GM20000 (cell line): ENCODE measurements at regions not wholly inside any gene's neighbourhood (a gene's known extent, or its start where the extent isn't known, plus 50 kb on each side); places are given as distances from the start of the nearest gene placed in this dataset.

Experiments
- DNase-seq: peaks from one replicate; pipeline ENCODE4 v3.0.0; 2012; ENCODE audit warnings: low spot score
- TF ChIP-seq, protein P1 (sequence below): IDR thresholded peaks from 2 replicates; pipeline ENCODE4 v1.5.1; 2012; ENCODE audit warnings: mild to moderate bottlenecking, control low read depth; ENCODE audit errors: extremely low read depth, missing control alignments

DNA sequence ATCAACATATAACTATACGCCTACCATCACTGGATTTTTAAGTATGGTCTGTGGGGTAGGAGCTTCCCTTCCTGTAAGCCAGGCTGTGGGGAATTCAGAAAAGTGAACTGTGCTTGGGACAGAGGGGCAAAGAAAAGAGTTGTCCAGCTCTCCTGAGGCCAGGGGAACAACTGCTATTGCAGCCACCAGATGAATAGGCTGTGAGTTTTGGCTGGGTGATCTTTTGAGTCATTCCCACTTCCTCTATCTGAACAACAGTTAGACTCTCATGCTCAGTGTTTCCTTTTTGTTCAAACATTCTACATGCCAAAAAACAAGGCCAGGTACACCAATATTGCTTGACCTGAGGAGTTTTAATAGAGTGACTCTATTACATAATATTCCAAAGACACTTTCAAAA is 426.2 kb upstream of the DACH1 start:
- TF ChIP-seq, protein P1, sequence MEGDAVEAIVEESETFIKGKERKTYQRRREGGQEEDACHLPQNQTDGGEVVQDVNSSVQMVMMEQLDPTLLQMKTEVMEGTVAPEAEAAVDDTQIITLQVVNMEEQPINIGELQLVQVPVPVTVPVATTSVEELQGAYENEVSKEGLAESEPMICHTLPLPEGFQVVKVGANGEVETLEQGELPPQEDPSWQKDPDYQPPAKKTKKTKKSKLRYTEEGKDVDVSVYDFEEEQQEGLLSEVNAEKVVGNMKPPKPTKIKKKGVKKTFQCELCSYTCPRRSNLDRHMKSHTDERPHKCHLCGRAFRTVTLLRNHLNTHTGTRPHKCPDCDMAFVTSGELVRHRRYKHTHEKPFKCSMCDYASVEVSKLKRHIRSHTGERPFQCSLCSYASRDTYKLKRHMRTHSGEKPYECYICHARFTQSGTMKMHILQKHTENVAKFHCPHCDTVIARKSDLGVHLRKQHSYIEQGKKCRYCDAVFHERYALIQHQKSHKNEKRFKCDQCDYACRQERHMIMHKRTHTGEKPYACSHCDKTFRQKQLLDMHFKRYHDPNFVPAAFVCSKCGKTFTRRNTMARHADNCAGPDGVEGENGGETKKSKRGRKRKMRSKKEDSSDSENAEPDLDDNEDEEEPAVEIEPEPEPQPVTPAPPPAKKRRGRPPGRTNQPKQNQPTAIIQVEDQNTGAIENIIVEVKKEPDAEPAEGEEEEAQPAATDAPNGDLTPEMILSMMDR: no peak

DNA sequence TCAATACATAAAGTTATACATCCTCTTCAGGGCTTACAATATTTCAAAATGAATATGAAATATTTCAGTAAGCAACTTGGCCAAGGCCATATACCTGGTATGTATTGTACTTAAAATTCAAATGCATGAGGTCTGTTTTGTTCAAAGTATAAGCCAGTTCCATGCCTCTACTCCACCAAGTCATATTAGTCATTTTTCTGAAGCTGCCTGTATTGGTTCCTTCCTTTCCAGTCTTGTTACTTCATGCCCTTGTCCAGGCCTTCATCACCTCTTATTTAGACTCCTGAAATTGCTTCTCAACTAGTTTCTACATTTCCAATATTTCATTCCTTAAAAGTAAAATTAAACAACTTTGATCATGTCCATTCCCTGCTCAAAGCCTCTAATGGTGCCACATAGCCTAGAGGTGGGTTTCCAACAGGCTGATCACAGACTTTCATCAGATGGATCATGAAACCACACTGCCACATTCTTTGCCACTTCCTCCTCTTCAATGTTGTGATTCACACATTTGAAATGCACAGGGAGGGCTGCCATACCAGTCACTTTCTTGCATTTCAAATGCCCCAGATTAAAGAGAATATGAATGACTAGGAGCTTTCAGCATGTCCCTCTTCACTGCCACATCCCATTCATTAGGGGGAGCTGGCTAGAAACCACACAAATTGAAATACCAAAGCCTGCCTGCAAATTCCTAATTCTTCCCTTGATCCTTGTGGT is 424.1 kb upstream of the DACH1 start:
- DNase-seq: no peak
- TF ChIP-seq, protein P1: no peak

More for the DNA sequence above, 426.2 kb upstream of the DACH1 start:
- no peak for DNase-seq

DNA sequence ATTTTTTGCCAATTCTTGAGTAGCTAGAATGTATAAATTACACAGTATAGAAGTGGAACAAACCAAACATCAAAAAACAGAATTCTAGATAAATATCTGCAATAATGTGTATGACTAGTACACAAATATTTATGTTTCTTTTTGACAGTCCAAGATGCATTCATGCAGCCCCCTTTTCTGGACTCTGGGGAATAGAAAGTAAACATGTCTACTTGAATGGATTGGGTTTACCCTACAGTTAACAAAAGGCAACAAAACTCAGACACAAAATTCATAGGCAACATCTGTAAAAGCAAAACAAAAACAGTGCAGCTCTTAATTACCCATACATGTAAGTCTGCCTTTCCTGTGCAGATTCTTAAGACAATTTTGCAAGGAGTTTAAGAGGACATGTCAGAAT is 419.4 kb upstream of the DACH1 start:
- TF ChIP-seq, protein P1: no peak
- DNase-seq: no peak

DNA sequence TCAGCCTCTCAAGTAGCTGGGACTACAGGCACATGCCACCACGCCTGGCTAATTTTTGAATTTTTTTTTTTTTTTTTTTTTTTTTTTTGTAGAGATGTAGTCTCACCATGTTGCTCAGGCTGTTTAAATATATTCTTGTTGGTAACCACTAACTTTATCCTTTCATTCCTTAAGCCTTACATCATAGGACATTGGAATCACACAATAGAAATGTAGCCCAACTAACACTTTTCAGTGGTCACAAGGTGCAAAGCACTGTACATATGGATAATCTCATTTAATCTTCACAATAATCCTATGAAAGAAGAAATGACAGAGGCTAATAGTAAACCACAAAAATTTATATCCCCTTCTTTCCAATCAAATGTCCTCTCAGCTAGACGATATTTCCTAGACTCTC is 417.8 kb upstream of the DACH1 start:
- TF ChIP-seq, protein P1: no peak
- DNase-seq: no peak

DNA sequence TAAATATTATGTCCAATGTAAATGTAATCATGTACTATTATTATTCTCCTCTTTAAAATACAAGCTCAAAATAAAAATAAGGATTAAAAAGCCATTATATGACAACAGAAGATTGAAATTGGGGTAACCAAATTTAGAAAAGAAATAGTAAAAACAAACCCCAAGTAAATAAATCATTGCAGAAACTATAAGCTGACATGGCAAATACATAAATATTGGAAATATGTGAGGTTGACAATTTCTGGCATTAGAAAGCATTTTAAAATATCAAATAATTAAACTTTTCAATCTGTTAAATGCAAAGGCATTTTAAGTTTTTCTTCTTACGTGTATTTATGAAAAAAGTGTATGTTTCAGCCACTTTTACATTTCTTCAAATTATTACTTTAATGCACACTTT is 394.7 kb upstream of the DACH1 start:
- TF ChIP-seq, protein P1: no peak
- no peak for DNase-seq

DNA sequence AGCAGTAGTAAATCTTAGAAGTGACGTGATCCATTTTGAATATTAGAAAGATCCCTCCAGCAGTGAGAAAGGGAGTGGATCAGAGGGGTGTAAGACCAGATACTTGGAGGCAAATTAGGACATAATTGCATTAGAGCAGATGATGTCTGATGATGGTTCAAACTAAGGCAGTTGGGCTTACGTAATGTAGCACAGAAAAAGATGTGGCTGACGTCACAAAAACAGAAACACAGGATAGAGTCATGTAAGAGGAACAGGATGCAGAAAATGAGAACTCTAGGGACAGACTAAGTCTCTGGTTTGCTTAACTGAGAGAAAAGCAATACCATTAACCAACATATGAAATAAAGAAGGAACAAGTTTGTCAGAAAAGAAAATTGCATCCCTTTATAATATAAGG is 392.5 kb upstream of the DACH1 start:
- no peak for DNase-seq
- TF ChIP-seq, protein P1: no peak

DNA sequence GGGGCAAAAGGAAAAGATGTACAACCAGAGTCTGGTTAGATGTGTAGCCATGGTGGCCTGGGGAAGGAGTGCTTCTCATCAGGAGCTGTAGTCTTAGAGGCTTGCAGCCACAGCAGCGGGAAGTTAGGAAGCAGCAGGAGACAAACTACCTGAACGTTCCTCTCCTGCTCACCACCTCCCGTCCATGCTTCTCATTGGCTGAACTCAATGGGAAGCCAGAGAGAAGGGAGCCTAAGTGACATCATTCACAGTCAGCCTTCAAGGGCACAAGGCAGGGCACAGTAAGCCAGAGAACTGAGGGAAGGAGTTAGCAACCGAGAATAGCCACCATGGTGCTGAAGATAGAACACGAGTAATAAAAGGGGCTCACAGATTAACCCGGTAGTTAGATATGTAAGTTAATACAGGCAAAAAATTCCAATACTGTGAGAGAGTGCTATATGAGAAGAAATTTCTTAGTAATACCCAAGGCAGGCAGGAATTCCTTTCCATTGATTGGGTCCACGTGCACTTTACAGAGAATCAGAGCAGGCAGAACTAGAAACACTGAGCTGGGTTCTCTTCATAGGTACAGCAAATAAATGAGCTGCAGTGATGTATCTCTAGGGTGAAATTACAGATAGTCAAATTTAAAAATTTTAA is 391.5 kb upstream of the DACH1 start:
- DNase-seq: no peak
- TF ChIP-seq, protein P1: no peak
